ENCODE measurements at regions not wholly inside any gene's neighbourhood (a gene's known extent, or its start where the extent isn't known, plus 50 kb on each side); places are given as distances from the start of the nearest gene placed in this dataset.

GRCh38 chr10:43806831-43807640, 158.4 kb upstream of the ZNF32 start:
- CTCF ChIA-PET = interaction anchor here (0.6 kb wide), 1 partner anchor 417 kb away, joined by 3 read pairs; no protein-coding TSS in a partner anchor
- no peaks in the 10 kb centered on the region for H3K9me3 ChIP-seq
- H3K4me3 Mint-ChIP-seq (ENCODE audit: unreplicated experiment) = no peak overlapping the region
- no peaks in the 10 kb centered on the region for H3K36me3 ChIP-seq (ENCODE audit: control insufficient read depth, insufficient read depth, low read length)
- no peaks in the 10 kb centered on the region for H3K36me3 Mint-ChIP-seq (ENCODE audit: insufficient read depth, unreplicated experiment)
- no peaks in the 10 kb centered on the region for H3K9me3 Mint-ChIP-seq (ENCODE audit: unreplicated experiment)
- POLR2A ChIA-PET = no interaction called here
- H3K4me1 Mint-ChIP-seq (ENCODE audit: low read depth, unreplicated experiment) = no peaks in the 10 kb centered on the region
- no peak for DNase-seq
- no TSS peak for BruUV-seq (replicated peaks)
- H3K4me3 ChIP-seq (ENCODE audit: low read depth, low read length) = no peak overlapping the region
- H3K27ac Mint-ChIP-seq (ENCODE audit: unreplicated experiment) = no peak overlapping the region
- TF ChIP-seq CTCF (IDR thresholded peaks at IDR 0.05; ENCODE audit: insufficient read depth in 1 of 2, low read depth in 1 of 2, low read length in 1 of 2, severe bottlenecking in 1 of 2, unreplicated experiment in 1 of 2) = no peak
- H3K27me3 ChIP-seq (replicated peaks; ENCODE audit: control insufficient read depth, insufficient read depth, low read length) = no peaks in the 10 kb centered on the region
- H3K4me1 ChIP-seq = no peaks in the 10 kb centered on the region
- H3K27me3 Mint-ChIP-seq (ENCODE audit: insufficient read depth, unreplicated experiment) = peaks cover 18% of the 10 kb centered on the region
- intact Hi-C loops (cut with micrococcal nuclease; ENCODE audit: unreplicated experiment) = no loop called here

- Mint-ChIP-seq H3K9me3 (ENCODE audit: unreplicated experiment) (no peaks in the 10 kb centered on the region), H3K36me3 (ENCODE audit: insufficient read depth, unreplicated experiment) (no peaks in the 10 kb centered on the region), H3K4me3 (ENCODE audit: unreplicated experiment) (no peak overlapping the region), H3K27ac (ENCODE audit: unreplicated experiment) (no peak overlapping the region), H3K27me3 (ENCODE audit: insufficient read depth, unreplicated experiment) (peaks cover 27% of the 10 kb centered on the region), H3K4me1 (ENCODE audit: low read depth, unreplicated experiment) (no peaks in the 10 kb centered on the region)
- H3K4me1 ChIP-seq = no peaks in the 10 kb centered on the region
- H3K36me3 ChIP-seq (ENCODE audit: control insufficient read depth, insufficient read depth, low read length) = no peaks in the 10 kb centered on the region
- TF ChIP-seq CTCF (IDR thresholded peaks at IDR 0.05; ENCODE audit: insufficient read depth in 1 of 2, low read depth in 1 of 2, low read length in 1 of 2, severe bottlenecking in 1 of 2, unreplicated experiment in 1 of 2) = no peak
- no peak overlapping the region for H3K4me3 ChIP-seq (ENCODE audit: low read depth, low read length)
- ChIA-PET POLR2A (no interaction called here), CTCF (no interaction called here)
- intact Hi-C loops (cut with micrococcal nuclease; ENCODE audit: unreplicated experiment) = no loop called here
- no peaks in the 10 kb centered on the region for H3K9me3 ChIP-seq
- DNase-seq = no peak
- H3K27me3 ChIP-seq (replicated peaks; ENCODE audit: control insufficient read depth, insufficient read depth, low read length) = peaks cover 1% of the 10 kb centered on the region; the same call in 1 of the 2 replicates
- no TSS peak for BruUV-seq (replicated peaks)
Observed at GRCh38 chr10:43803791-43804190, 155.1 kb upstream of the ZNF32 start.

- no peaks in the 10 kb centered on the region for H3K4me1 Mint-ChIP-seq (ENCODE audit: low read depth, unreplicated experiment)
- H3K9me3 Mint-ChIP-seq (ENCODE audit: unreplicated experiment) = no peaks in the 10 kb centered on the region
- intact Hi-C loops (cut with micrococcal nuclease; ENCODE audit: unreplicated experiment) = no loop called here
- Histone ChIP-seq H3K4me3 (ENCODE audit: low read depth, low read length) (no peak overlapping the region), H3K36me3 (ENCODE audit: control insufficient read depth, insufficient read depth, low read length) (no peaks in the 10 kb centered on the region), H3K4me1 (no peaks in the 10 kb centered on the region), H3K9me3 (no peaks in the 10 kb centered on the region), H3K27me3 (replicated peaks; ENCODE audit: control insufficient read depth, insufficient read depth, low read length) (peaks cover 1% of the 10 kb centered on the region; the same call in 1 of the 2 replicates)
- no peak overlapping the region for H3K27ac Mint-ChIP-seq (ENCODE audit: unreplicated experiment)
- POLR2A ChIA-PET = no interaction called here
- no peak overlapping the region for H3K4me3 Mint-ChIP-seq (ENCODE audit: unreplicated experiment)
- CTCF ChIA-PET = no interaction called here
- BruUV-seq (replicated peaks) = no TSS peak
- DNase-seq = no peak
- peaks cover 33% of the 10 kb centered on the region for H3K27me3 Mint-ChIP-seq (ENCODE audit: insufficient read depth, unreplicated experiment)
- TF ChIP-seq CTCF (IDR thresholded peaks at IDR 0.05; ENCODE audit: insufficient read depth in 1 of 2, low read depth in 1 of 2, low read length in 1 of 2, severe bottlenecking in 1 of 2, unreplicated experiment in 1 of 2) = no peak
- H3K36me3 Mint-ChIP-seq (ENCODE audit: insufficient read depth, unreplicated experiment) = no peaks in the 10 kb centered on the region
Observed at GRCh38 chr10:43802988-43803696, 154.5 kb upstream of the ZNF32 start.
